H9 (cell line): ENCODE measurements at regions not wholly inside any gene's neighbourhood (a gene's known extent, or its start where the extent isn't known, plus 50 kb on each side); places are given as distances from the start of the nearest gene placed in this dataset.

Experiments
- DNase-seq: peaks from one replicate; pipeline ENCODE4 v3.0.0-alpha.2; 2017
- H2AFZ ChIP-seq: one replicate; pipeline ENCODE4 v1.6.1; 2013; ENCODE audit warnings: mild to moderate bottlenecking, low read length, control low read depth, moderate library complexity
- H2AK5ac ChIP-seq: 2 replicates; pipeline ENCODE4 v1.6.1; 2013; ENCODE audit warnings: low read length, control low read depth, mixed read lengths; ENCODE audit not compliant: insufficient read length
- H2BK120ac ChIP-seq: one replicate; pipeline ENCODE4 v1.6.1; 2013; ENCODE audit warnings: low read depth, mild to moderate bottlenecking, low read length, control low read depth, inconsistent platforms; ENCODE audit not compliant: poor library complexity, severe bottlenecking
- H2BK12ac ChIP-seq: 2 replicates; pipeline ENCODE4 v1.6.1; 2013; ENCODE audit warnings: low read length, control low read depth, mixed read lengths, low read depth; ENCODE audit not compliant: insufficient read length
- H2BK15ac ChIP-seq: 2 replicates; pipeline ENCODE4 v1.6.1; 2013; ENCODE audit warnings: low read depth, low read length, control low read depth
- H2BK20ac ChIP-seq: one replicate; pipeline ENCODE4 v1.6.1; 2013; ENCODE audit warnings: low read depth, mild to moderate bottlenecking, low read length, control low read depth, inconsistent platforms; ENCODE audit not compliant: poor library complexity, severe bottlenecking
- H2BK5ac ChIP-seq: 2 replicates; pipeline ENCODE4 v1.6.1; 2013; ENCODE audit warnings: low read length, control low read depth, mixed read lengths; ENCODE audit not compliant: insufficient read length
- H3K14ac ChIP-seq: 2 replicates; pipeline ENCODE4 v1.6.1; 2013; ENCODE audit warnings: low read length, control low read depth; ENCODE audit not compliant: insufficient read depth
- H3K18ac ChIP-seq: 2 replicates; pipeline ENCODE4 v1.6.1; 2013; ENCODE audit warnings: low read depth, mild to moderate bottlenecking, mixed read lengths, low read length, control low read depth; ENCODE audit not compliant: insufficient read length
- H3K23ac ChIP-seq: 2 replicates; pipeline ENCODE4 v1.6.1; 2013; ENCODE audit warnings: low read length, control low read depth, mixed read lengths, low read depth; ENCODE audit not compliant: insufficient read length
- H3K23me2 ChIP-seq: 2 replicates; pipeline ENCODE4 v1.6.1; 2013; ENCODE audit warnings: low read depth, mild to moderate bottlenecking, mixed read lengths, low read length, control low read depth; ENCODE audit not compliant: insufficient read length, poor library complexity, severe bottlenecking
- H3K27ac ChIP-seq: 2 replicates; pipeline ENCODE4 v1.5.1; 2013; ENCODE audit warnings: low read length, control low read depth, mixed read lengths, low read depth; ENCODE audit not compliant: insufficient read length
- H3K27me3 ChIP-seq: 2 replicates; pipeline ENCODE4 v1.6.1; 2013; ENCODE audit warnings: low read length, control low read depth, inconsistent platforms; ENCODE audit not compliant: insufficient read depth
- H3K4ac ChIP-seq: 2 replicates; pipeline ENCODE4 v1.6.1; 2013; ENCODE audit warnings: low read depth, mild to moderate bottlenecking, control low read depth, inconsistent platforms, low read length, moderate library complexity
- H3K4me1 ChIP-seq: 2 replicates; pipeline ENCODE4 v1.6.1; 2013; ENCODE audit warnings: low read length, control low read depth, inconsistent platforms; ENCODE audit not compliant: insufficient read depth
- H3K4me2 ChIP-seq: 2 replicates; pipeline ENCODE4 v1.6.1; 2013; ENCODE audit warnings: low read length, control low read depth, mixed read lengths; ENCODE audit not compliant: insufficient read length, insufficient read depth
- H3K56ac ChIP-seq: 2 replicates; pipeline ENCODE4 v1.6.1; 2013; ENCODE audit warnings: low read depth, mild to moderate bottlenecking, mixed read lengths, low read length, control low read depth; ENCODE audit not compliant: insufficient read length
- H3K79me1 ChIP-seq: 2 replicates; pipeline ENCODE4 v1.6.1; 2013; ENCODE audit warnings: low read depth, mild to moderate bottlenecking, moderate library complexity, low read length, control low read depth, inconsistent platforms; ENCODE audit not compliant: insufficient read depth, poor library complexity, severe bottlenecking
- H3K79me2 ChIP-seq: 2 replicates; pipeline ENCODE4 v1.6.1; 2013; ENCODE audit warnings: low read length, control low read depth, inconsistent platforms; ENCODE audit not compliant: insufficient read depth
- H3K9ac ChIP-seq: 2 replicates; pipeline ENCODE4 v1.6.1; 2013; ENCODE audit warnings: low read length, control low read depth, mixed read lengths; ENCODE audit not compliant: insufficient read length; ENCODE audit errors: extremely low read depth
- H3K9me3 ChIP-seq: one replicate; pipeline ENCODE4 v1.6.1; 2013; ENCODE audit warnings: low read depth, low read length, inconsistent platforms; ENCODE audit not compliant: control insufficient read depth
- H3T11ph ChIP-seq: one replicate; pipeline ENCODE4 v1.6.1; 2013; ENCODE audit warnings: mild to moderate bottlenecking, low read length, control low read depth, inconsistent platforms
- H4K20me1 ChIP-seq: one replicate; pipeline ENCODE4 v1.6.1; 2013; ENCODE audit not compliant: control insufficient read depth, insufficient read length, insufficient read depth
- H4K5ac ChIP-seq: 2 replicates; pipeline ENCODE4 v1.6.1; 2013; ENCODE audit warnings: low read depth, mild to moderate bottlenecking, mixed read lengths, low read length, control low read depth; ENCODE audit not compliant: insufficient read length
- H4K8ac ChIP-seq: replicated peaks from 2 replicates; pipeline ENCODE4 v1.6.1; 2013; ENCODE audit warnings: low read length, control low read depth, mixed read lengths, low read depth; ENCODE audit not compliant: insufficient read length
- H4K91ac ChIP-seq: 2 replicates; pipeline ENCODE4 v1.6.1; 2013; ENCODE audit warnings: low read depth, mild to moderate bottlenecking, moderate library complexity, mixed read lengths, low read length, control low read depth; ENCODE audit not compliant: insufficient read length
- H3K27ac Mint-ChIP-seq, 3 experiments: 2 replicates in 2 of 3; 3 replicates in 1 of 3; pipeline ENCODE4 v1.8.0; 2020 to 2021; ENCODE audit warnings: mixed read lengths in 3 of 3, mild to moderate bottlenecking in 1 of 3, moderate library complexity in 1 of 3
- H3K27me3 Mint-ChIP-seq: 2 replicates; pipeline ENCODE4 v1.8.0; 2021; ENCODE audit warnings: low read depth, mild to moderate bottlenecking, moderate library complexity, mixed read lengths
- H3K36me3 Mint-ChIP-seq, 3 experiments: 2 replicates in 2 of 3; 3 replicates in 1 of 3; pipeline ENCODE4 v1.8.0; 2020 to 2021; ENCODE audit warnings: low read depth in 3 of 3, mixed read lengths in 3 of 3; ENCODE audit not compliant: insufficient read depth in 1 of 3
- H3K4me1 Mint-ChIP-seq, 2 experiments: 2 replicates each; pipeline ENCODE4 v1.8.0; 2020; ENCODE audit warnings: mixed read lengths in 2 of 2
- H3K4me3 Mint-ChIP-seq, 2 experiments: 2 replicates in 1 of 2; 3 replicates in 1 of 2; pipeline ENCODE4 v1.8.0; 2020 to 2021; ENCODE audit warnings: mild to moderate bottlenecking in 2 of 2, mixed read lengths in 2 of 2, moderate library complexity in 1 of 2
- H3K9me3 Mint-ChIP-seq, 2 experiments: 2 replicates in 1 of 2; 3 replicates in 1 of 2; pipeline ENCODE4 v1.8.0; 2020; ENCODE audit warnings: mild to moderate bottlenecking in 2 of 2, mixed read lengths in 2 of 2, moderate library complexity in 1 of 2
- CTCF ChIP-seq: fragments of 200-600 bp; sonication (generic); conservative IDR thresholded peaks from 3 replicates; pipeline ENCODE4 v1.8.0; 2021; ENCODE audit warnings: antibody characterized with exemption, mild to moderate bottlenecking

DNA sequence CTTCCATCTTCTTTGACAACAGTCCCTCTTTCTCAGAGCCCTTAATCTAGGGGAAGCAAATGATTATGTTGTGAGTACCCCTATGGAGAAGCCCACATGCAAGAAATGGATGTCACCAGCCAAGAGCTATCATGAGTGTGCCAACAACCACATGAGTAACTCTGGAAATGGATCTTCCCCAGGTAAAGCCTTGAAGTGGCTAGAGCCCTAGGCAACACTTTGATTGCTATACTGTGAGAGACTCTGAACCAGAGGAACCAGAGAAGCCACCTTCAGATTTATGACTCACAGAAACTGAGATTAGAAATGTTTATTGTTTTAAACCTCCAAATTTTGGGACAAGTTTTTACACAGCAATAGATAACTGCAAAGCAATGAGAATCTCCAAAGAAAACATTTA lies 60.9 kb upstream of the COL1A2 start:
- Histone ChIP-seq H4K20me1 (no peaks in the 10 kb centered on the region), H4K8ac (no peak overlapping the region), H3K9ac (no peak overlapping the region), H3K56ac (no peak overlapping the region), H3K4me1 (no peaks in the 10 kb centered on the region; the same call in 1 of the 2 replicates), H3K4ac (no peak overlapping the region), H3K23me2 (no peaks in the 10 kb centered on the region), H3K9me3 (no peaks in the 10 kb centered on the region), H4K91ac (no peak overlapping the region), H4K5ac (no peak overlapping the region), H2BK12ac (no peak overlapping the region), H2BK20ac (no peak overlapping the region), H3K79me1 (no peaks in the 10 kb centered on the region), H3T11ph (no peak overlapping the region), H2BK120ac (no peak overlapping the region), H2BK5ac (no peak overlapping the region), H2BK15ac (no peak overlapping the region), H3K18ac (no peak overlapping the region), H3K14ac (no peak overlapping the region), H2AFZ (no peak overlapping the region), H3K79me2 (no peaks in the 10 kb centered on the region), H3K4me2 (no peak overlapping the region), H2AK5ac (no peak overlapping the region), H3K27ac (no peak overlapping the region), H3K23ac (no peak overlapping the region), H3K27me3 (no peaks in the 10 kb centered on the region)
- no peak for TF ChIP-seq CTCF
- Mint-ChIP-seq H3K4me1 (peaks cover 13% of the 10 kb centered on the region in 2 experiments), H3K36me3 (no peaks in the 10 kb centered on the region), H3K27me3 (no peaks in the 10 kb centered on the region; the same call in 1 of the 2 replicates), H3K9me3 (no peaks in the 10 kb centered on the region), H3K4me3 (no peak overlapping the region), H3K27ac (no peak overlapping the region)
- no peak for DNase-seq
